Stimulated activated CD4-positive, alpha-beta T cell treated with anti-CD3 and anti-CD28 coated beads, Interleukin-15, amount 100 ng/mL, for 1 hour (primary cell): ENCODE measurements at regions not wholly inside any gene's neighbourhood (a gene's known extent, or its start where the extent isn't known, plus 50 kb on each side); places are given as distances from the start of the nearest gene placed in this dataset.

Experiments
- DNase-seq, 2 donors: peaks; one replicate each; pipeline ENCODE4 v3.0.0-alpha.2; 2020; ENCODE audit warnings: low read depth in 1 of 2, low spot score in 1 of 2

- DNase-seq = no peak
These were observed 769.1 kb downstream of the QKI start for GRCh38 chr6:164183556-164184123.

- DNase-seq = no peak
These were observed 764.3 kb downstream of the QKI start for GRCh38 chr6:164178679-164179332.

GRCh38 chr6:164169355-164169754 is 754.8 kb downstream of the QKI start:
- DNase-seq = no peak

GRCh38 chr6:164168595-164168994 is 754.1 kb downstream of the QKI start:
- no peak for DNase-seq

- DNase-seq = no peak
These were observed 753.4 kb downstream of the QKI start for GRCh38 chr6:164167873-164168405.

GRCh38 chr6:164166996-164167395 is 752.5 kb downstream of the QKI start:
- no peak for DNase-seq

- no peak for DNase-seq
These were observed 752.0 kb downstream of the QKI start for GRCh38 chr6:164166515-164166914.

GRCh38 chr6:164164876-164165275 is 750.4 kb downstream of the QKI start:
- no peak for DNase-seq

GRCh38 chr6:164163239-164163638 is 748.7 kb downstream of the QKI start:
- no peak for DNase-seq

- DNase-seq = no peak
These were observed 744.5 kb downstream of the QKI start for GRCh38 chr6:164159061-164159460.

GRCh38 chr6:164154588-164154987 is 740.1 kb downstream of the QKI start:
- DNase-seq = no peak

GRCh38 chr6:164152611-164153010 is 738.1 kb downstream of the QKI start:
- no peak for DNase-seq

GRCh38 chr6:164151161-164152120 is 736.9 kb downstream of the QKI start:
- DNase-seq = no peak

GRCh38 chr6:164150232-164150631 is 735.7 kb downstream of the QKI start:
- DNase-seq = no peak

- no peak for DNase-seq
These were observed 734.3 kb downstream of the QKI start for GRCh38 chr6:164148788-164149187.

- DNase-seq = no peak
These were observed 729.8 kb downstream of the QKI start for GRCh38 chr6:164144316-164144715.

GRCh38 chr6:164142322-164142721 is 727.8 kb downstream of the QKI start:
- DNase-seq = no peak

GRCh38 chr6:164135511-164136132 is 721.1 kb downstream of the QKI start:
- DNase-seq = no peak

- DNase-seq = no peak
These were observed 718.6 kb downstream of the QKI start for GRCh38 chr6:164133095-164133494.

- no peak for DNase-seq
These were observed 716.1 kb downstream of the QKI start for GRCh38 chr6:164130585-164130984.

- no peak for DNase-seq
These were observed 715.6 kb downstream of the QKI start for GRCh38 chr6:164130151-164130550.
